Aorta (tissue), 5 donors: ENCODE measurements at regions not wholly inside any gene's neighbourhood (a gene's known extent, or its start where the extent isn't known, plus 50 kb on each side); places are given as distances from the start of the nearest gene placed in this dataset.
"Not testable (repeated sequence)": the region's sequence is repeated elsewhere in the genome, so short reads cannot be mapped to it uniquely, and the experiment has no call there.

Experiments
- ATAC-seq: fragments of 200-7000 bp; cut with Tn5 transposase; one replicate; pipeline ENCODE4 v1.9.1; 2022; ENCODE audit warnings: moderate library complexity; ENCODE audit not compliant: low FRiP score
- DNase-seq, 2 donors: peaks; one replicate each; pipeline ENCODE4 v3.0.0-alpha.2; 2020
- H3K27ac ChIP-seq, 2 donors: one replicate each; pipeline ENCODE4 v1.5.1; 2013; ENCODE audit warnings: low read length in 2 of 2, mild to moderate bottlenecking in 2 of 2, moderate library complexity in 2 of 2, control low read depth in 1 of 2, inconsistent platforms in 1 of 2, low read depth in 1 of 2
- H3K27me3 ChIP-seq, 2 donors: one replicate each; pipeline ENCODE4 v1.6.1; 2013; ENCODE audit warnings: control low read depth in 1 of 2, low read length in 1 of 2, mild to moderate bottlenecking in 1 of 2, moderate library complexity in 1 of 2; ENCODE audit not compliant: insufficient read depth in 2 of 2, control insufficient read depth in 1 of 2
- H3K36me3 ChIP-seq, 2 donors: one replicate each; pipeline ENCODE4 v1.6.1; 2013; ENCODE audit warnings: control low read depth in 1 of 2, low read length in 1 of 2, mild to moderate bottlenecking in 1 of 2; ENCODE audit not compliant: insufficient read depth in 2 of 2, control insufficient read depth in 1 of 2
- H3K4me1 ChIP-seq, 2 donors: one replicate each; pipeline ENCODE4 v1.6.1; 2013; ENCODE audit warnings: low read length in 2 of 2, control low read depth in 1 of 2, mild to moderate bottlenecking in 1 of 2, moderate library complexity in 1 of 2; ENCODE audit not compliant: insufficient read depth in 2 of 2, control insufficient read depth in 1 of 2
- H3K4me3 ChIP-seq, 2 donors: one replicate each; pipeline ENCODE4 v1.5.1; 2013; ENCODE audit warnings: low read length in 2 of 2, control low read depth in 1 of 2, mild to moderate bottlenecking in 1 of 2
- H3K9me3 ChIP-seq: one replicate; pipeline ENCODE4 v1.6.1; 2013; ENCODE audit warnings: mild to moderate bottlenecking, low read length; ENCODE audit not compliant: control insufficient read depth
- WGBS, 2 donors: extraction: QIAGEN DNeasy Blood & Tissue Kit; methylation state at CpG; one replicate each; pipeline ENCODE4 v1.1.7; 2013; 5-methylcytosine and 5-hydroxymethylcytosine counted together
- intact Hi-C, 2 donors: fragments of 100-400 bp; cut with DNase I; formaldehyde crosslinking; loops; one replicate each; pipeline versions ENCODE4 v1.14.2 to v1.15.0; 2022
- donor health status: healthy with polysubstance abuse.
- donor health status: Bipolar disorder and iron deficiency.
- donor health status: DM: no; HTN: no; CAD: no.
- donor health status: DM: no; HTN: no; CAD: no.
- donor health status: DM: yes; HTN: yes; CAD: no.

DNA sequence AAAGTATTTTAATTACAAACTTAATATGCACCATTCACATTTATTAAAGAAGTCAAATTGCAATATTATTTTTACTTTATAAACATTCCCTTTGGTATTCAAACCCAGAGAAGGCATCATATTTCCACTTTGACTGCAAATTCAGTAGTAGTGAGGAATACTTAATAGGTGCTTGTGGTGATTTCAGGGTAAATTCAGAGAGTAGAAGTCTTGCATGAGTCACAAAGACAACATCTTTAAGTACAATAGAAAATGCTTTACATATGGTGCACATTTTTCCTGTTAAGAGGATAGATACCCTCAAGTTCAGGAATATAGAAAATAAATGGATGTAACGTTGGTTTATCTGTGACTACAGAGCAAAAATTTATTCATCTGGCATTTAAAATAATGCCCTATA is 390.2 kb downstream of the TENT5A start:
- Histone ChIP-seq H3K27ac (no peak overlapping the region), H3K9me3 (no peaks in the 10 kb centered on the region), H3K27me3 (no peaks in the 10 kb centered on the region), H3K4me3 (no peak overlapping the region), H3K36me3 (no peaks in the 10 kb centered on the region), H3K4me1 (no peaks in the 10 kb centered on the region)
- intact Hi-C loops, result no loop called here
- DNase-seq (no peak), ATAC-seq (no peak)
- WGBS, 2 donors, result 0 to 38% methylated on average over 1 of the region's 1 CpG

GRCh38 chr6:81353262-81353661 is 399.2 kb downstream of the TENT5A start:
- H3K9me3 ChIP-seq, result no peaks in the 10 kb centered on the region
- H3K27me3 ChIP-seq, result no peaks in the 10 kb centered on the region
- ATAC-seq (no peak), DNase-seq (no peak)
- no peak overlapping the region for H3K4me3 ChIP-seq
- no peaks in the 10 kb centered on the region for H3K36me3 ChIP-seq
- no peak overlapping the region for H3K27ac ChIP-seq
- intact Hi-C loops, result no loop called here
- 28 to 34% methylated on average over 3 of the region's 3 CpGs for WGBS, 2 donors
- H3K4me1 ChIP-seq, result no peaks in the 10 kb centered on the region

GRCh38 chr6:81344026-81344425 is 408.5 kb downstream of the TENT5A start:
- ATAC-seq, H3K27ac ChIP-seq, intact Hi-C loops, H3K27me3 ChIP-seq, H3K36me3 ChIP-seq, H3K9me3 ChIP-seq, H3K4me3 ChIP-seq, H3K4me1 ChIP-seq, DNase-seq: not testable (repeated sequence)
- WGBS, 2 donors, result 96 to 98% methylated on average over 8 of the region's 8 CpGs

GRCh38 chr6:81340946-81341345 is 411.5 kb downstream of the TENT5A start:
- no peaks in the 10 kb centered on the region for H3K4me1 ChIP-seq
- H3K27me3 ChIP-seq, result no peaks in the 10 kb centered on the region
- WGBS, 2 donors, result 92 to 94% methylated on average over 4 of the region's 4 CpGs
- no peaks in the 10 kb centered on the region for H3K36me3 ChIP-seq
- intact Hi-C loops, result no loop called here
- H3K27ac ChIP-seq, result no peak overlapping the region
- no peak for ATAC-seq
- H3K9me3 ChIP-seq, result no peaks in the 10 kb centered on the region
- H3K4me3 ChIP-seq, result no peak overlapping the region
- no peak for DNase-seq

DNA sequence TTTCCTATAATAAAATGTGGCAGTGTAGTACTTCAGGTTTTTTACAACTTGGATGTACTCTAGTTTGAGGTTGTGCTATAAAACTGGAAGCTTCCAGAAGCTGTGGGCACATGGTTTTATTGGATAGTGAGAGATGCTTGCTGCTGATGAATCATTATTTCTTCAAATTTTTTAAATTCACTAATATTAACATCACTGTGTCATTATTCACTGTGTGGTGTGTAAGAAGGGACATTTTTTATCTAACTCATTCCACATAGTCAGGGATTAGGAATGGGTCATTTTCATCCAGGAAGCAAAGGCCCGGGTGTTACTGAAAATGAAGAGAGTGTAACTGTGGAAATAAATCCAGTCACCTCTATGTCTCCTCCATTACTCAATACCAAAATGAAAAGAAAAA is 421.0 kb downstream of the TENT5A start:
- no peak overlapping the region for H3K4me3 ChIP-seq

DNA sequence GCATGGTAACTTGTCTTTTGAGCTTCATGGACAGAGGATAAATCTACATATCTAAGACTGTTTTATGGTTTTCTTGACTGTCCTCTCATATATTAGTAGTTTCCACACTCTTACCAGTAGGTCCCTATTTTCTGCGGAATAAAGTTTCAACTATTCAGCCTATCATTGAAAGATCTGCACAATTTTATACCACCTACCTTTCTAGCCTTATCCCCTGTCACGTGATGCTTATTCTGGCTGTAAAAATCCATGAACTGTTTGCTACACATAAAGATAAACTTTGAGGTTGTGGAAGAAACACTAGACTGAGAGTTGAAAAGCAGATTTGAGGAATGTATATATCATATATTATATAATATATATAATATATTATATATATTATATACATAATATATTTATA is 423.8 kb downstream of the TENT5A start:
- Histone ChIP-seq H3K27me3 (no peaks in the 10 kb centered on the region), H3K4me1 (no peaks in the 10 kb centered on the region), H3K36me3 (no peaks in the 10 kb centered on the region), H3K4me3 (no peak overlapping the region), H3K27ac (no peak overlapping the region), H3K9me3 (no peaks in the 10 kb centered on the region)
- no peak for ATAC-seq
- no peak for DNase-seq
- 90 to 92% methylated on average over 2 of the region's 2 CpGs for WGBS, 2 donors
- intact Hi-C loops, result no loop called here

More for the DNA sequence above, 421.0 kb downstream of the TENT5A start:
- H3K4me1 ChIP-seq, result no peaks in the 10 kb centered on the region
- H3K9me3 ChIP-seq, result no peaks in the 10 kb centered on the region
- no peaks in the 10 kb centered on the region for H3K27me3 ChIP-seq
- 59 to 70% methylated on average over 1 of the region's 1 CpG for WGBS, 2 donors
- ATAC-seq (no peak), DNase-seq (no peak)
- H3K27ac ChIP-seq, result no peak overlapping the region
- H3K36me3 ChIP-seq, result no peaks in the 10 kb centered on the region
- intact Hi-C loops, result no loop called here

DNA sequence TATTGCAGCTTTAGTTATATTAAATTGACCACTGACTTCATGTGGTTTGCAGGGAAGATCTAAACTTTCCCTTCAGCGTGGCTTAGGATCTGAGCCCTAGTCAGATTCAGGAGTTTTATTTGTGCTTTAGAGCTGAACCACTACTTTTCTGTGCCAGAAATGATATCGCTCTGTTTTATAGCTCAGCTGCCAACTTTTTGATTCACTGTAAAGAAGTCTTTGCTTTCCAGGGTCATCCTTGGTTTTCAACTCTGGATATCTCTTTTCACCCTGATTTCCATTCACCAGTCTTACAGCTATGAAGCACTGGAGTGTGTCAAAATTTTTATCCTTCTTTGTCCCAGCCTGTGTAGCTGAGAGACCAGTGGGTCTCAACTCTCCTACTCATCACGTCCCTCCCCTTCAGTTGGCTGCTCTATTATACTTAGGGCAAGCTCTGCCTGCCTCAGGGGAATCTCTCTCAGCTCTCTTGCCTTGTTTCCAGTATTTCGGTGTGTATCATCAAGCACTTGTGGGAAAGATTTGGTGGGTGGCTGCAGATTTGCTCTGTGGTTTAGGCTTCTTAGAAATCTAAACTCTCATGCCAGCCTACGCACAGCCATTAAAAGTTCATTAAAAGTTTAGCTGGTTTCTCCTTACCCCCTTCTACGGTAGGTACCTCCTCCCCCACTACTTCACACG is 425.5 kb downstream of the TENT5A start:
- Histone ChIP-seq H3K4me1 (no peaks in the 10 kb centered on the region), H3K9me3 (no peaks in the 10 kb centered on the region), H3K4me3 (no peak overlapping the region), H3K27me3 (no peaks in the 10 kb centered on the region), H3K36me3 (no peaks in the 10 kb centered on the region), H3K27ac (no peak overlapping the region)
- ATAC-seq (peak; percentile 65), DNase-seq (no peak)
- WGBS, 2 donors, result 55 to 56% methylated on average over 7 of the region's 7 CpGs
- intact Hi-C loops, result no loop called here

DNA sequence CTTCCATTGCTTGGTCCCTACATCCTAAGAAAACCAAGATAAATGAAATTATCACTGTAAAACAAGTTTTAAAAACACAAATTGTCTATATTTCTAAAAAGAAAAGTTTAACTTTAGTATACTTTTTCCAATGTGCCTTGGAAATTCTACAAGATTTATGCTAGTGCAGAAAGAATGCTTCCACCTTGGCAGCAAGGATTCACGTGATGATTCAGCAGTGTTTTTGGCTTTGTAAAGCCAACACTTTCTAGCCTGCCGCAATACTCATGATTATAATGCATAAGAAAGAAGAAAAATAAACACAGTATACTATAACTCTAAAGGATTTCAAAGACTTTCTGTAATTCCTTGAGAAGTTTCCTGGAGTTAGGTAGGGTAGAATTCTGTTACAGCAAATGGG is 442.7 kb downstream of the TENT5A start:
- 23 to 42% methylated on average over 2 of the region's 2 CpGs for WGBS, 2 donors
- DNase-seq, result no peak

DNA sequence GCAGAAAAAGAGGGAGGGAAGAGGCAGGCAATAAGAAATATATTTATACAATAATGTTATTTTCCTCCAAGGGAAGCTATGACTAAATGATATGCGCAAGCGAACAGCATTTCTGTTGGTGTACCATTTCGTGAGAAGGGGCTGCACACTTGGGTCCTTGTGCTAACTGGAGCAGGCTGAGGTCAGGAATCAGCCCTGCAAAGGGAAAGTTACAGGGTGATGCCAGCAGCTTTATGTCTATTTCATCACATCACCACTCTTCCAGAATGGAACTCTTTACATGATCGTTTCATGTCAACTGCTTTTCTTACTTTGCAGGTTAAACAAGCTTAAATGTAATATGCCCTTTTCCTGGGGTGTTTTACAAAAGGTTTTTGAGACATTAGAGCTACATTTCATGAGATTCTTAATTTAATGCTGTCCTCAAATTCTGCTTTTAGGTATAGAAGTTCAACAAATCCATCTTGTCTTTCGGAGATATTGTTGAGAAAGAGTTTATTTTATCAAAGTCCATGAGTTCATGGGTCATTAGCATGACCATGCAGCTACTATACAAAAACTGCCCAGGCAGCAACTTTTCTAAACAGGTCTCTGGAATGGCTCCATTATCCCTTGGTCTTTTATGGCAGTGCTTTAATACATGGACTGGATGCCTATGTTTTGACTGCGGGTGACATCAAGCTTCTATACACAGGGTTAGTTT is 443.8 kb downstream of the TENT5A start:
- H3K9me3 ChIP-seq, result peaks cover 3% of the 10 kb centered on the region
- ATAC-seq, result no peak
- no peaks in the 10 kb centered on the region for H3K27me3 ChIP-seq
- intact Hi-C loops, result no loop called here
- no peak for DNase-seq
- no peak overlapping the region for H3K27ac ChIP-seq
- 96 to 99% methylated on average over 6 of the region's 6 CpGs for WGBS, 2 donors
- H3K4me3 ChIP-seq, result no peak overlapping the region
- H3K36me3 ChIP-seq, result no peaks in the 10 kb centered on the region
- H3K4me1 ChIP-seq, result no peaks in the 10 kb centered on the region

More for the DNA sequence above, 442.7 kb downstream of the TENT5A start:
- peaks cover 3% of the 10 kb centered on the region for H3K9me3 ChIP-seq
- intact Hi-C loops, result no loop called here
- no peak overlapping the region for H3K4me3 ChIP-seq
- H3K27me3 ChIP-seq, result no peaks in the 10 kb centered on the region
- no peaks in the 10 kb centered on the region for H3K36me3 ChIP-seq
- no peak for ATAC-seq
- H3K27ac ChIP-seq, result no peak overlapping the region
- H3K4me1 ChIP-seq, result no peaks in the 10 kb centered on the region
